ENCODE measurements at regions not wholly inside any gene's neighbourhood (a gene's known extent, or its start where the extent isn't known, plus 50 kb on each side); places are given as distances from the start of the nearest gene placed in this dataset.

GRCh38 chr6:133773776-133774175, 115.1 kb upstream of the TCF21 start:
- Histone ChIP-seq H3K27ac (peak overlapping the region; percentile 10 to 23), H3K4me3 (no peak overlapping the region), H3K27me3 (no peaks in the 10 kb centered on the region), H3K4me1 (peaks cover 2 to 12% of the 10 kb centered on the region in 2 donors), H3K9me3 (no peaks in the 10 kb centered on the region), H3K36me3 (no peaks in the 10 kb centered on the region)
- intact Hi-C loops (cut with DNase I) = loop anchor here (10.0 kb wide), 1 partner anchor 281 kb away; the partner anchor contains the start of gene SLC2A12
- no peak for DNase-seq (ENCODE audit: low spot score in 2 of 2)
- TF ChIP-seq CTCF (IDR thresholded peaks at IDR 0.05) = no peak

- Histone ChIP-seq H3K4me1 (peaks cover 5 to 15% of the 10 kb centered on the region in 2 donors), H3K36me3 (no peaks in the 10 kb centered on the region), H3K27ac (peak overlapping the region; percentile 10 to 23), H3K4me3 (no peak overlapping the region), H3K27me3 (no peaks in the 10 kb centered on the region), H3K9me3 (no peaks in the 10 kb centered on the region)
- intact Hi-C loops (cut with DNase I) = loop anchor here (10.0 kb wide), 1 partner anchor 280 kb away; the partner anchor contains the start of gene SLC2A12
- no peak for DNase-seq (ENCODE audit: low spot score in 2 of 2)
- no peak for TF ChIP-seq CTCF (IDR thresholded peaks at IDR 0.05)
Observed at GRCh38 chr6:133774356-133774755, 114.6 kb upstream of the TCF21 start.

DNA sequence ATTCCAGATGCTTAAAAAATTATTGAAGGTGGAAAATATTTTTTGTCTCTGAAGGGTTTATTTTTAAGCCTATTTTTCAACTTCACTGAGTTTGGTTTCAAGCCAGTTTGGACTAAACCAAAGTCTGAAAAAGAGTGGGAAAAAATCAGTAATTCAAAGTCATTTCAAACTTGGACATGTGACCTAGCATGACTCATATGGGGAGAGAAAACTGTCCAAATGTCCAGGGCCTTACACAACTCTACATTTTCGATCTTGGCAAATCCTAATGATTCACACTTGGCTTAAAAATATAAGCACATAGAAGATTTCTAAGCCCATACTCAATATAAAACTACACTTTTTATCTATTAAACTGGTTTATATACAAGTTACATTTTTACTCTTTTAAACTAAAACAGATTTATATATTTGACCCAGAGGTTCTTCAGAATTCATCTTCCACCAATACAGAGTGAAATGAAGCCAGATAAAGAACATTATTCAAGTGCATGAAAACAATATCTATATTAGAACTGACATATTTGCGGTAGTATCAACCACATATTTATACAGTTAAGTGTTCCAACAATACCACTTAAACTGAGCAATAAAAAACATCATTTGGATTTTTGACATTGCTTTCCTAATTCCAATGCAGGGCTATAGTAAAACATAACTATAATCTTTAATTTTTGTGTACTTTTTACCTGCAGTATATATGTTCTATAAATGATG, 110.3 kb upstream of the TCF21 start:
- no peaks in the 10 kb centered on the region for H3K9me3 ChIP-seq
- peaks cover 5 to 22% of the 10 kb centered on the region in 2 donors for H3K4me1 ChIP-seq
- DNase-seq (ENCODE audit: low spot score in 2 of 2) = no peak
- H3K4me3 ChIP-seq = no peak overlapping the region
- intact Hi-C loops (cut with DNase I) = loop anchor here (5.0 to 10.0 kb wide), 2 partner anchors 34 to 276 kb away; partner anchors contain the start of gene SLC2A12
- peak overlapping the region; percentile 56 to 73 for H3K27ac ChIP-seq
- H3K27me3 ChIP-seq = no peaks in the 10 kb centered on the region
- no peak for TF ChIP-seq CTCF (IDR thresholded peaks at IDR 0.05)
- H3K36me3 ChIP-seq = no peaks in the 10 kb centered on the region

GRCh38 chr6:133779916-133780695, 108.8 kb upstream of the TCF21 start:
- H3K9me3 ChIP-seq = no peaks in the 10 kb centered on the region
- H3K4me3 ChIP-seq = no peak overlapping the region
- no peak for DNase-seq (ENCODE audit: low spot score in 2 of 2)
- H3K4me1 ChIP-seq = peaks cover 5 to 22% of the 10 kb centered on the region in 2 donors
- no peak for TF ChIP-seq CTCF (IDR thresholded peaks at IDR 0.05)
- intact Hi-C loops (cut with DNase I) = loop anchor here (5.0 to 10.0 kb wide), 2 partner anchors 32 to 275 kb away; partner anchors contain the start of gene SLC2A12
- no peaks in the 10 kb centered on the region for H3K36me3 ChIP-seq
- H3K27ac ChIP-seq = peak overlapping the region; percentile 16 to 57
- no peaks in the 10 kb centered on the region for H3K27me3 ChIP-seq

DNA sequence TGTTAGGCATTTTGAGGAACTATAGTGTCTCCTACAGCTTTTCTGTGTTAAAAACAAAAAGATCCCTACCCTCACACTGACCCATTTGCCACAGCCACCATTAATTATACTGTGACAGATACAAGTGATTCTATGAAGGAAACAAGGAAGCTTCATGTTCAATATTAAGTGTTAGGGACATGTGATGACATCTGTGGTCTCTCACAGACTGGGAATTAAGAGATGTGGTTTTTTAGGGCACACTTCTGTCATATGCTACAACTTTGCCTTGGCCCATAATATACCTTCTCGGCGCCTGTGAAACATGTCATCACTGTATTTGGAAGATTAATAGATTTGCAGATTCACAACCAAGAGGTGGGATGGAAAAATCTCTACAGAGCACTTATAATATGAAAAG, 102.9 kb upstream of the TCF21 start:
- H3K4me1 ChIP-seq = no peaks in the 10 kb centered on the region
- no peaks in the 10 kb centered on the region for H3K9me3 ChIP-seq
- DNase-seq (ENCODE audit: low spot score in 2 of 2) = no peak
- H3K27me3 ChIP-seq = no peaks in the 10 kb centered on the region
- H3K4me3 ChIP-seq = no peak overlapping the region
- intact Hi-C loops (cut with DNase I) = no loop called here
- TF ChIP-seq CTCF (IDR thresholded peaks at IDR 0.05) = no peak
- H3K27ac ChIP-seq = no peak overlapping the region
- H3K36me3 ChIP-seq = no peaks in the 10 kb centered on the region

Data from ascending aorta (tissue), 2 donors.